ENCODE measurements at regions not wholly inside any gene's neighbourhood (a gene's known extent, or its start where the extent isn't known, plus 50 kb on each side); places are given as distances from the start of the nearest gene placed in this dataset.
"Not testable (repeated sequence)": the region's sequence is repeated elsewhere in the genome, so short reads cannot be mapped to it uniquely, and the experiment has no call there.

- ATAC-seq (no peak), DNase-seq (no peak)
- intact Hi-C loops (cut with DNase I), result no loop called here
- Histone ChIP-seq H3K4me3 (no peak overlapping the region), H3K27me3 (ENCODE audit: low read depth) (no peaks in the 10 kb centered on the region), H3K9me3 (no peaks in the 10 kb centered on the region), H3K4me1 (no peaks in the 10 kb centered on the region), H3K27ac (no peak overlapping the region), H3K36me3 (no peaks in the 10 kb centered on the region)
- no peak for TF ChIP-seq CTCF (IDR thresholded peaks at IDR 0.05)
These were observed 51.7 kb upstream of the MYO10 start for GRCh38 chr5:16987776-16988175.

GRCh38 chr5:16990817-16991520, 54.9 kb upstream of the MYO10 start:
- DNase-seq; ATAC-seq; H3K4me1 ChIP-seq; H3K27me3 ChIP-seq (ENCODE audit: low read depth); H3K9me3 ChIP-seq; H3K36me3 ChIP-seq; H3K27ac ChIP-seq; H3K4me3 ChIP-seq; intact Hi-C loops (cut with DNase I): not testable (repeated sequence)

- intact Hi-C loops (cut with DNase I), result no loop called here
- Histone ChIP-seq H3K27me3 (ENCODE audit: low read depth) (no peaks in the 10 kb centered on the region), H3K9me3 (no peaks in the 10 kb centered on the region), H3K4me3 (no peak overlapping the region), H3K36me3 (no peaks in the 10 kb centered on the region), H3K27ac (no peak overlapping the region), H3K4me1 (no peaks in the 10 kb centered on the region)
- DNase-seq, result no peak
- ATAC-seq, result no peak
- no peak for TF ChIP-seq CTCF (IDR thresholded peaks at IDR 0.05)
These were observed 55.9 kb upstream of the MYO10 start for GRCh38 chr5:16992006-16992405.

GRCh38 chr5:16992444-16992843, 56.4 kb upstream of the MYO10 start:
- intact Hi-C loops (cut with DNase I), result no loop called here
- TF ChIP-seq CTCF (IDR thresholded peaks at IDR 0.05), result no peak
- ATAC-seq (no peak), DNase-seq (no peak)
- Histone ChIP-seq H3K36me3 (no peaks in the 10 kb centered on the region), H3K9me3 (no peaks in the 10 kb centered on the region), H3K4me1 (no peaks in the 10 kb centered on the region), H3K27me3 (ENCODE audit: low read depth) (no peaks in the 10 kb centered on the region), H3K27ac (no peak overlapping the region), H3K4me3 (no peak overlapping the region)

- intact Hi-C loops (cut with DNase I), result no loop called here
- TF ChIP-seq CTCF (IDR thresholded peaks at IDR 0.05), result no peak
- Histone ChIP-seq H3K36me3 (no peaks in the 10 kb centered on the region), H3K4me1 (no peaks in the 10 kb centered on the region), H3K27me3 (ENCODE audit: low read depth) (no peaks in the 10 kb centered on the region), H3K9me3 (no peaks in the 10 kb centered on the region), H3K27ac (no peak overlapping the region), H3K4me3 (no peak overlapping the region)
- ATAC-seq (no peak), DNase-seq (no peak)
These were observed 58.5 kb upstream of the MYO10 start for GRCh38 chr5:16994565-16994964.

- Histone ChIP-seq H3K36me3 (no peaks in the 10 kb centered on the region), H3K27ac (no peak overlapping the region), H3K4me3 (no peak overlapping the region), H3K9me3 (no peaks in the 10 kb centered on the region), H3K27me3 (ENCODE audit: low read depth) (no peaks in the 10 kb centered on the region), H3K4me1 (no peaks in the 10 kb centered on the region)
- intact Hi-C loops (cut with DNase I), result no loop called here
- no peak for TF ChIP-seq CTCF (IDR thresholded peaks at IDR 0.05)
- ATAC-seq, result no peak
- DNase-seq, result no peak
These were observed 59.3 kb upstream of the MYO10 start for GRCh38 chr5:16995372-16995771.
